SU-DHL-6 (cell line): ENCODE measurements at regions not wholly inside any gene's neighbourhood (a gene's known extent, or its start where the extent isn't known, plus 50 kb on each side); places are given as distances from the start of the nearest gene placed in this dataset.
"Not testable (repeated sequence)": the region's sequence is repeated elsewhere in the genome, so short reads cannot be mapped to it uniquely, and the experiment has no call there.

ENCODE experiments used
- H2AFZ ChIP-seq: fragments of 200-600 bp; sonication (generic); 2 replicates; pipeline ENCODE4 v1.6.1; 2014; ENCODE audit warnings: low read depth, mild to moderate bottlenecking, moderate library complexity, mixed read lengths, antibody characterized with exemption, low read length; ENCODE audit not compliant: severe bottlenecking
- H3F3A ChIP-seq: fragments of 200-600 bp; shearing (Covaris generic); 2 replicates; pipeline ENCODE4 v1.6.0; 2016; ENCODE audit warnings: antibody characterized with exemption, mild to moderate bottlenecking; ENCODE audit not compliant: insufficient read depth
- H3K27ac ChIP-seq: fragments of 200-600 bp; sonication (generic); 2 replicates; pipeline ENCODE4 v1.5.1; 2016; ENCODE audit warnings: low read depth, mild to moderate bottlenecking, low read length, moderate library complexity, mixed read lengths
- H3K27me3 ChIP-seq: fragments of 200-600 bp; sonication (generic), shearing (Covaris generic); 2 replicates; pipeline ENCODE4 v1.6.0; 2014; ENCODE audit warnings: mild to moderate bottlenecking, low read length
- H3K36me3 ChIP-seq: fragments of 200-600 bp; sonication (generic); 2 replicates; pipeline ENCODE4 v1.6.1; 2014; ENCODE audit warnings: mild to moderate bottlenecking, low read length, mixed read lengths
- H3K4me2 ChIP-seq: fragments of 300-600, 200-600 bp; shearing (Covaris generic), sonication (generic); 2 replicates; pipeline ENCODE4 v1.6.0; 2014; ENCODE audit warnings: low read length, low read depth, mild to moderate bottlenecking; ENCODE audit not compliant: poor library complexity, severe bottlenecking
- H3K4me3 ChIP-seq: fragments of 200-600 bp; sonication (generic); 2 replicates; pipeline ENCODE4 v1.5.1; 2014; ENCODE audit warnings: antibody characterized with exemption, low read length, mild to moderate bottlenecking, mixed read lengths; ENCODE audit not compliant: insufficient read depth, poor library complexity, severe bottlenecking
- H3K79me2 ChIP-seq: fragments of 200-600 bp; sonication (generic); 2 replicates; pipeline ENCODE4 v1.6.1; 2014; ENCODE audit warnings: mild to moderate bottlenecking, low read length, moderate library complexity; ENCODE audit not compliant: insufficient read depth
- H3K9ac ChIP-seq: fragments of 200-600 bp; sonication (generic); 2 replicates; pipeline ENCODE4 v1.7.0; 2014; ENCODE audit warnings: mild to moderate bottlenecking, low read length
- H3K9me2 ChIP-seq: fragments of 200-600 bp; sonication (generic); replicated peaks from 2 replicates; pipeline ENCODE4 v1.6.1; 2014; ENCODE audit warnings: low read length; ENCODE audit not compliant: insufficient read depth
- H3K9me3 ChIP-seq: fragments of 200-600 bp; sonication (generic); 2 replicates; pipeline ENCODE4 v1.6.1; 2014; ENCODE audit warnings: low read length, mixed read lengths; ENCODE audit not compliant: insufficient read depth
- H4K20me1 ChIP-seq: fragments of 200-600 bp; sonication (generic); 2 replicates; pipeline ENCODE4 v1.6.1; 2014; ENCODE audit warnings: low read depth, mild to moderate bottlenecking, antibody characterized with exemption, low read length, moderate library complexity, mixed read lengths
- EZH2phosphoT487 ChIP-seq: fragments of 200-600 bp; sonication (generic), shearing (Covaris generic); conservative IDR thresholded peaks from 2 replicates; pipeline ENCODE4 v1.6.1; 2018; ENCODE audit warnings: mild to moderate bottlenecking, antibody characterized with exemption, low read length, moderate library complexity, mixed read lengths
- TF ChIP-seq, protein P1 (sequence below): fragments of 200-600 bp; sonication (generic); IDR thresholded peaks from one replicate; pipeline ENCODE4 v1.5.1; 2017; ENCODE audit warnings: antibody characterized with exemption, mild to moderate bottlenecking, low read length, moderate library complexity; ENCODE audit not compliant: insufficient read depth, poor library complexity, severe bottlenecking

GRCh38 chr7:47069385-47070076, 512.4 kb downstream of the TNS3 start:
- Histone ChIP-seq H3K4me2 (no peak overlapping the region), H3K9ac (no peak overlapping the region), H3K9me3 (no peaks in the 10 kb centered on the region), H3K79me2 (no peaks in the 10 kb centered on the region), H3K36me3 (no peaks in the 10 kb centered on the region), H3K9me2 (no peaks in the 10 kb centered on the region), H2AFZ (no peak overlapping the region), H3K27me3 (no peaks in the 10 kb centered on the region), H3F3A (no peaks in the 10 kb centered on the region), H3K4me3 (no peak overlapping the region), H3K27ac (no peak overlapping the region), H4K20me1 (no peaks in the 10 kb centered on the region)
- no peak for TF ChIP-seq EZH2phosphoT487
- TF ChIP-seq, protein P1, sequence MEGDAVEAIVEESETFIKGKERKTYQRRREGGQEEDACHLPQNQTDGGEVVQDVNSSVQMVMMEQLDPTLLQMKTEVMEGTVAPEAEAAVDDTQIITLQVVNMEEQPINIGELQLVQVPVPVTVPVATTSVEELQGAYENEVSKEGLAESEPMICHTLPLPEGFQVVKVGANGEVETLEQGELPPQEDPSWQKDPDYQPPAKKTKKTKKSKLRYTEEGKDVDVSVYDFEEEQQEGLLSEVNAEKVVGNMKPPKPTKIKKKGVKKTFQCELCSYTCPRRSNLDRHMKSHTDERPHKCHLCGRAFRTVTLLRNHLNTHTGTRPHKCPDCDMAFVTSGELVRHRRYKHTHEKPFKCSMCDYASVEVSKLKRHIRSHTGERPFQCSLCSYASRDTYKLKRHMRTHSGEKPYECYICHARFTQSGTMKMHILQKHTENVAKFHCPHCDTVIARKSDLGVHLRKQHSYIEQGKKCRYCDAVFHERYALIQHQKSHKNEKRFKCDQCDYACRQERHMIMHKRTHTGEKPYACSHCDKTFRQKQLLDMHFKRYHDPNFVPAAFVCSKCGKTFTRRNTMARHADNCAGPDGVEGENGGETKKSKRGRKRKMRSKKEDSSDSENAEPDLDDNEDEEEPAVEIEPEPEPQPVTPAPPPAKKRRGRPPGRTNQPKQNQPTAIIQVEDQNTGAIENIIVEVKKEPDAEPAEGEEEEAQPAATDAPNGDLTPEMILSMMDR = no peak

- H3K4me3 ChIP-seq = no peak overlapping the region
- no peaks in the 10 kb centered on the region for H3K79me2 ChIP-seq
- no peak overlapping the region for H3K9ac ChIP-seq
- H3K9me3 ChIP-seq = no peaks in the 10 kb centered on the region
- H4K20me1 ChIP-seq = no peaks in the 10 kb centered on the region
- no peaks in the 10 kb centered on the region for H3F3A ChIP-seq
- TF ChIP-seq EZH2phosphoT487 = no peak
- TF ChIP-seq, protein P1 = no peak
- H3K9me2 ChIP-seq = no peaks in the 10 kb centered on the region
- no peaks in the 10 kb centered on the region for H3K36me3 ChIP-seq
- no peak overlapping the region for H2AFZ ChIP-seq
- no peak overlapping the region for H3K4me2 ChIP-seq
- H3K27ac ChIP-seq = no peak overlapping the region
- no peaks in the 10 kb centered on the region for H3K27me3 ChIP-seq
Observed at GRCh38 chr7:47066976-47067614, 514.8 kb downstream of the TNS3 start.

GRCh38 chr7:47056731-47057130, 525.2 kb downstream of the TNS3 start:
- TF ChIP-seq, protein P1 = no peak
- TF ChIP-seq EZH2phosphoT487 = no peak
- no peak overlapping the region for H3K4me2 ChIP-seq

DNA sequence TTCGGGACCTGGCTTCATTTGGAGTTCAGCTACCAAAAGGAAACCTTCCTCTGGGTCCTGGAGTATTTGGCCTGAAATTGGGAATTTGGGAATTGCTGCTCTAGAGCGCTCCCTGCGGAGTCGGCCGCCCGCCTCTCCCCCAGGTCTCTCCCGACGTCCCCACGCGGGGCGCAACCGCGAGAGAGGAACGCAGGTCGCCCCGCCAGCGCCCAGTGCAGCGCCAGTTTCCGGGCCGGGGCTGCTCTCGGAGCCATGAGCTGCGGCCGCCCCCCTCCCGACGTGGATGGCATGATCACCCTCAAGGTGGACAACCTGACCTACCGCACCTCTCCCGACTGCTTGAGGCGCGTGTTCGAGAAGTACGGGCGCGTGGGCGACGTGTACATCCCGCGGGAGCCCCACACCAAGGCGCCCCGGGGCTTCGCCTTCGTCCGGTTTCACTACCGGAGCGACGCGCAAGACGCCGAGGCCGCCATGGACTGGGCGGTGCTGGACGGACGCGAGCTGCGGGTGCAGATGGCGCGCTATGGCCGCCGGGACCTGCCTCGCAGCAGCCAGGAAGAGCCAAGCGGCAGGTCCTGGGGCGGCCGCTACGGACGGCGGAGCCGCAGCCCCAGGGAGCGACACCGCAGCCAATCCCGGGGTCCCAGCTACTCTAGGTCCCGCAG, 529.2 kb downstream of the TNS3 start:
- not testable (repeated sequence) for H3K4me2 ChIP-seq, H3K9ac ChIP-seq, H3K79me2 ChIP-seq, H2AFZ ChIP-seq, H3K27ac ChIP-seq, H3K9me3 ChIP-seq, H4K20me1 ChIP-seq, H3K27me3 ChIP-seq, H3F3A ChIP-seq, H3K9me2 ChIP-seq, H3K36me3 ChIP-seq, H3K4me3 ChIP-seq

More at GRCh38 chr7:47056731-47057130, 525.2 kb downstream of the TNS3 start:
- Histone ChIP-seq H4K20me1 (no peaks in the 10 kb centered on the region), H3K36me3 (no peaks in the 10 kb centered on the region), H3K9me3 (no peaks in the 10 kb centered on the region), H3F3A (no peaks in the 10 kb centered on the region), H3K9me2 (no peaks in the 10 kb centered on the region), H3K27ac (no peak overlapping the region), H3K9ac (no peak overlapping the region), H2AFZ (no peak overlapping the region), H3K27me3 (no peaks in the 10 kb centered on the region), H3K79me2 (no peaks in the 10 kb centered on the region), H3K4me3 (no peak overlapping the region)
